ENCODE measurements at regions not wholly inside any gene's neighbourhood (a gene's known extent, or its start where the extent isn't known, plus 50 kb on each side); places are given as distances from the start of the nearest gene placed in this dataset.

DNA sequence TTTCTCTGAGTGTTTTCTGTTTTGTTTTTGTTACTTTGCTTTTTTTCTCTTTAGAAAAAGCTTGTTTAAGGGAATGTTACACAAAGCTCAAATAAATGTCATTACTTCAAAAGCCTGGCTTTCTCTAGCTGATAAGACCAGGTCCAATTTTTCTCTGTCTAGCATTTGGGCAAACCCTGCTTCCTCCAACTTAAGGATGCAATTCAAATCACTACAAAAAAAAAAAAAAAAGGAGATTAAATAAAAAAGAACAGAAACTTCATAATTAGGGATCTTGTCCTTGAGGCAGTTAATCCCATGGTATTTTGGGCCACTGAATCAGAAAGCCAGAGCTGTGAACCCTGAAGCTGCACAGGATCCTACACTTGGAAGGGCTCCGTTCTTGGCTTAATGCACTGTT lies 480.8 kb upstream of the KIRREL3 start:
- TF ChIP-seq, protein P1, sequence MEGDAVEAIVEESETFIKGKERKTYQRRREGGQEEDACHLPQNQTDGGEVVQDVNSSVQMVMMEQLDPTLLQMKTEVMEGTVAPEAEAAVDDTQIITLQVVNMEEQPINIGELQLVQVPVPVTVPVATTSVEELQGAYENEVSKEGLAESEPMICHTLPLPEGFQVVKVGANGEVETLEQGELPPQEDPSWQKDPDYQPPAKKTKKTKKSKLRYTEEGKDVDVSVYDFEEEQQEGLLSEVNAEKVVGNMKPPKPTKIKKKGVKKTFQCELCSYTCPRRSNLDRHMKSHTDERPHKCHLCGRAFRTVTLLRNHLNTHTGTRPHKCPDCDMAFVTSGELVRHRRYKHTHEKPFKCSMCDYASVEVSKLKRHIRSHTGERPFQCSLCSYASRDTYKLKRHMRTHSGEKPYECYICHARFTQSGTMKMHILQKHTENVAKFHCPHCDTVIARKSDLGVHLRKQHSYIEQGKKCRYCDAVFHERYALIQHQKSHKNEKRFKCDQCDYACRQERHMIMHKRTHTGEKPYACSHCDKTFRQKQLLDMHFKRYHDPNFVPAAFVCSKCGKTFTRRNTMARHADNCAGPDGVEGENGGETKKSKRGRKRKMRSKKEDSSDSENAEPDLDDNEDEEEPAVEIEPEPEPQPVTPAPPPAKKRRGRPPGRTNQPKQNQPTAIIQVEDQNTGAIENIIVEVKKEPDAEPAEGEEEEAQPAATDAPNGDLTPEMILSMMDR (conservative IDR thresholded peaks at IDR 0.05 in 1 of 2, IDR thresholded peaks at IDR 0.05 in 1 of 2; ENCODE audit: extremely low read depth in 1 of 2, insufficient read depth in 1 of 2, low read depth in 1 of 2, low read length in 2 of 2) = no peak
- no peak for TF ChIP-seq EZH2 (IDR thresholded peaks at IDR 0.05; ENCODE audit: borderline replicate concordance, low read length)
